ENCODE measurements at regions not wholly inside any gene's neighbourhood (a gene's known extent, or its start where the extent isn't known, plus 50 kb on each side); places are given as distances from the start of the nearest gene placed in this dataset.

- WGBS = 48% methylated on average over 2 of the region's 2 CpGs
- no peak overlapping the region for H3K4me3 ChIP-seq
- H3K9me3 ChIP-seq = no peaks in the 10 kb centered on the region
- intact Hi-C loops (cut with DNase I) = no loop called here
- H3K36me3 ChIP-seq = no peaks in the 10 kb centered on the region
- H3K27ac ChIP-seq = no peak overlapping the region
- H3K27me3 ChIP-seq (replicated peaks; ENCODE audit: insufficient read depth) = no peaks in the 10 kb centered on the region
- H3K4me1 ChIP-seq (replicated peaks) = no peaks in the 10 kb centered on the region
- TF ChIP-seq POLR2A (IDR thresholded peaks at IDR 0.05) = no peak
- no peak for TF ChIP-seq CTCF (IDR thresholded peaks at IDR 0.05)
- no peak for TF ChIP-seq POLR2AphosphoS5 (IDR thresholded peaks at IDR 0.05)
- DNase-seq (ENCODE audit: low spot score) = no peak
Measured at GRCh38 chr14:53464376-53464775, 311.3 kb upstream of the DDHD1 start.

GRCh38 chr14:53462931-53463778 lies 310.0 kb upstream of the DDHD1 start:
- intact Hi-C loops (cut with DNase I) = no loop called here
- Histone ChIP-seq H3K27me3 (replicated peaks; ENCODE audit: insufficient read depth) (no peaks in the 10 kb centered on the region), H3K9me3 (no peaks in the 10 kb centered on the region), H3K4me3 (no peak overlapping the region), H3K27ac (no peak overlapping the region), H3K4me1 (replicated peaks) (no peaks in the 10 kb centered on the region), H3K36me3 (no peaks in the 10 kb centered on the region)
- 71% methylated on average over 9 of the region's 9 CpGs for WGBS
- TF ChIP-seq POLR2A (IDR thresholded peaks at IDR 0.05) = no peak
- no peak for TF ChIP-seq CTCF (IDR thresholded peaks at IDR 0.05)
- no peak for TF ChIP-seq POLR2AphosphoS5 (IDR thresholded peaks at IDR 0.05)
- no peak for DNase-seq (ENCODE audit: low spot score)

- Histone ChIP-seq H3K4me3 (no peak overlapping the region), H3K36me3 (no peaks in the 10 kb centered on the region), H3K27me3 (replicated peaks; ENCODE audit: insufficient read depth) (no peaks in the 10 kb centered on the region), H3K27ac (no peak overlapping the region), H3K9me3 (no peaks in the 10 kb centered on the region), H3K4me1 (replicated peaks) (no peaks in the 10 kb centered on the region)
- TF ChIP-seq CTCF (IDR thresholded peaks at IDR 0.05) = no peak
- TF ChIP-seq POLR2A (IDR thresholded peaks at IDR 0.05) = no peak
- no peak for TF ChIP-seq POLR2AphosphoS5 (IDR thresholded peaks at IDR 0.05)
- DNase-seq (ENCODE audit: low spot score) = no peak
- intact Hi-C loops (cut with DNase I) = no loop called here
- WGBS = 65% methylated on average over 6 of the region's 6 CpGs
Measured at GRCh38 chr14:53461858-53462257, 308.7 kb upstream of the DDHD1 start.

GRCh38 chr14:53460544-53460943 lies 307.4 kb upstream of the DDHD1 start:
- TF ChIP-seq CTCF (IDR thresholded peaks at IDR 0.05) = no peak
- no peak for TF ChIP-seq POLR2A (IDR thresholded peaks at IDR 0.05)
- TF ChIP-seq POLR2AphosphoS5 (IDR thresholded peaks at IDR 0.05) = no peak
- Histone ChIP-seq H3K36me3 (no peaks in the 10 kb centered on the region), H3K27me3 (replicated peaks; ENCODE audit: insufficient read depth) (no peaks in the 10 kb centered on the region), H3K27ac (no peak overlapping the region), H3K9me3 (no peaks in the 10 kb centered on the region), H3K4me1 (replicated peaks) (no peaks in the 10 kb centered on the region), H3K4me3 (no peak overlapping the region)
- WGBS = 93% methylated on average over 1 of the region's 1 CpG
- no peak for DNase-seq (ENCODE audit: low spot score)
- intact Hi-C loops (cut with DNase I) = no loop called here

- Histone ChIP-seq H3K27me3 (replicated peaks; ENCODE audit: insufficient read depth) (no peaks in the 10 kb centered on the region), H3K4me1 (replicated peaks) (no peaks in the 10 kb centered on the region), H3K36me3 (no peaks in the 10 kb centered on the region), H3K4me3 (no peak overlapping the region), H3K27ac (no peak overlapping the region), H3K9me3 (no peaks in the 10 kb centered on the region)
- intact Hi-C loops (cut with DNase I) = no loop called here
- 10% methylated on average over 2 of the region's 2 CpGs for WGBS
- DNase-seq (ENCODE audit: low spot score) = no peak
- TF ChIP-seq POLR2AphosphoS5 (IDR thresholded peaks at IDR 0.05) (peak; percentile 4), CTCF (IDR thresholded peaks at IDR 0.05) (no peak)
Measured at GRCh38 chr14:53458368-53458814, 305.3 kb upstream of the DDHD1 start.
